Endodermal cell (in vitro differentiated cells): ENCODE measurements at regions not wholly inside any gene's neighbourhood (a gene's known extent, or its start where the extent isn't known, plus 50 kb on each side); places are given as distances from the start of the nearest gene placed in this dataset.

Source experiments
- DNase-seq: peaks from one replicate; pipeline ENCODE4 v3.0.0-alpha.2; 2017
- H3K27ac ChIP-seq: 2 replicates; pipeline ENCODE4 v1.5.1; 2013; ENCODE audit warnings: mild to moderate bottlenecking, low read depth, low read length, moderate library complexity
- H3K27me3 ChIP-seq: 2 replicates; pipeline ENCODE4 v1.6.1; 2013; ENCODE audit warnings: mild to moderate bottlenecking, low read length, moderate library complexity; ENCODE audit not compliant: insufficient read depth, control insufficient read depth, poor library complexity, severe bottlenecking
- H3K36me3 ChIP-seq: 2 replicates; pipeline ENCODE4 v1.7.0; 2013; ENCODE audit warnings: mild to moderate bottlenecking, low read length, moderate library complexity; ENCODE audit not compliant: control insufficient read depth, insufficient read depth
- H3K4me1 ChIP-seq: one replicate; pipeline ENCODE4 v1.7.0; 2013; ENCODE audit warnings: low read length; ENCODE audit not compliant: control insufficient read depth, insufficient read depth
- H3K4me3 ChIP-seq: 2 replicates; pipeline ENCODE4 v1.5.1; 2013; ENCODE audit warnings: mild to moderate bottlenecking, low read length, moderate library complexity
- H3K9ac ChIP-seq: 2 replicates; pipeline ENCODE4 v1.6.1; 2013; ENCODE audit warnings: mild to moderate bottlenecking, low read length, moderate library complexity; ENCODE audit not compliant: poor library complexity, severe bottlenecking; ENCODE audit errors: extremely low read depth
- H3K9me3 ChIP-seq: 2 replicates; pipeline ENCODE4 v1.6.1; 2013; ENCODE audit warnings: mild to moderate bottlenecking, low read length, moderate library complexity; ENCODE audit not compliant: control insufficient read depth
- H3K27ac Mint-ChIP-seq: 2 replicates; pipeline ENCODE4 v1.8.0; 2020; ENCODE audit warnings: mixed read lengths
- H3K27me3 Mint-ChIP-seq: 2 replicates; pipeline ENCODE4 v1.8.0; 2021; ENCODE audit warnings: mild to moderate bottlenecking, mixed read lengths; ENCODE audit not compliant: insufficient read depth
- H3K36me3 Mint-ChIP-seq: 2 replicates; pipeline ENCODE4 v1.8.0; 2020; ENCODE audit warnings: low read depth, mixed read lengths
- H3K4me1 Mint-ChIP-seq: 2 replicates; pipeline ENCODE4 v1.8.0; 2020; ENCODE audit warnings: mixed read lengths
- H3K4me3 Mint-ChIP-seq: 2 replicates; pipeline ENCODE4 v1.8.0; 2020; ENCODE audit warnings: mild to moderate bottlenecking, moderate library complexity, mixed read lengths
- H3K9me3 Mint-ChIP-seq: 2 replicates; pipeline ENCODE4 v1.8.0; 2020; ENCODE audit warnings: mild to moderate bottlenecking, mixed read lengths
- WGBS, 2 experiments: methylation state at CpG; one replicate each; pipeline versions ENCODE4 v1.1.5 to v1.1.7; 2013; ENCODE audit warnings: missing lambda C conversion rate in 2 of 2, mixed read lengths in 1 of 2; ENCODE audit not compliant: insufficient coverage in 1 of 2, insufficient read length in 1 of 2; 5-methylcytosine and 5-hydroxymethylcytosine counted together
- TF ChIP-seq, protein P1 (sequence below): fragments of 200-600 bp; sonication (generic); conservative IDR thresholded peaks from 2 replicates; pipeline ENCODE4 v1.5.0; 2021; ENCODE audit warnings: antibody characterized with exemption, mild to moderate bottlenecking

DNA sequence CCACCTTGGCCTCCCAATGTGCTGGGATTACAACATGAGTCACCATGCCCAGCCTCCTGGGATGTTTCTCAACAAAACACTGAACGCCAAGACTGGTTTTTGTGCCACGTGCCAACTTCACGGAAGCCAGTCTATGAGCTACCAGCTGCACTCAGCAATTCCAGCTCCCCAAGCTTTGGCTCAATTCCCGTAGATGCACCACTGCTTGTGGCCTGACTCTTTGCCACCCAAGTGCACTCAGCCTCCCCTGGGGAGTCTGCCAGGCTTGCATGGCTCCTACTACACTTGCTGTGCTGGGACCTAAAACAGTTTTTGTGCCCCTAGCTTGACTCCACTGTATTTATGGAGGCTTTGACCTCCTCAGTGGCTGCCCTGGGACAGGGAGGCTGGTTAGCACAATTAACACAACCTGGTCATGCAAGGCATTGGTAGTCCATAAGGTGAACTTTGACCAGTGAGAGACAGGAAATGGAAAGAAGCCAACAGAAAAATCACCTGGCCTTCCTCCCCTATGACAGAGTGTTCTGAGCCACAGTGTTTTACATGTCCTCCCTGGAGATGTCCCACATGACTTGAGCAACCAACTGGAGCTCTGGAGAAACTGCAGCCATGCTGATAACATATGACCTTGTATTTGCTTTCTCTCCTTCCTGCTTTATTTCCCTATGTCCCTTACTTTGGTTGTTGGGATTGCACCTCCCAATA is 1173.1 kb downstream of the UQCRFS1 start:
- peaks cover 7% of the 10 kb centered on the region for H3K9me3 Mint-ChIP-seq
- Histone ChIP-seq H3K36me3 (no peaks in the 10 kb centered on the region), H3K4me1 (peaks cover 5% of the 10 kb centered on the region), H3K27ac (no peak overlapping the region), H3K9ac (no peak overlapping the region), H3K27me3 (no peaks in the 10 kb centered on the region), H3K9me3 (peaks cover 16% of the 10 kb centered on the region), H3K4me3 (no peak overlapping the region)
- no peak overlapping the region for H3K4me3 Mint-ChIP-seq
- H3K36me3 Mint-ChIP-seq: no peaks in the 10 kb centered on the region
- peaks cover 14% of the 10 kb centered on the region for H3K4me1 Mint-ChIP-seq
- no peak for DNase-seq
- TF ChIP-seq, protein P1, sequence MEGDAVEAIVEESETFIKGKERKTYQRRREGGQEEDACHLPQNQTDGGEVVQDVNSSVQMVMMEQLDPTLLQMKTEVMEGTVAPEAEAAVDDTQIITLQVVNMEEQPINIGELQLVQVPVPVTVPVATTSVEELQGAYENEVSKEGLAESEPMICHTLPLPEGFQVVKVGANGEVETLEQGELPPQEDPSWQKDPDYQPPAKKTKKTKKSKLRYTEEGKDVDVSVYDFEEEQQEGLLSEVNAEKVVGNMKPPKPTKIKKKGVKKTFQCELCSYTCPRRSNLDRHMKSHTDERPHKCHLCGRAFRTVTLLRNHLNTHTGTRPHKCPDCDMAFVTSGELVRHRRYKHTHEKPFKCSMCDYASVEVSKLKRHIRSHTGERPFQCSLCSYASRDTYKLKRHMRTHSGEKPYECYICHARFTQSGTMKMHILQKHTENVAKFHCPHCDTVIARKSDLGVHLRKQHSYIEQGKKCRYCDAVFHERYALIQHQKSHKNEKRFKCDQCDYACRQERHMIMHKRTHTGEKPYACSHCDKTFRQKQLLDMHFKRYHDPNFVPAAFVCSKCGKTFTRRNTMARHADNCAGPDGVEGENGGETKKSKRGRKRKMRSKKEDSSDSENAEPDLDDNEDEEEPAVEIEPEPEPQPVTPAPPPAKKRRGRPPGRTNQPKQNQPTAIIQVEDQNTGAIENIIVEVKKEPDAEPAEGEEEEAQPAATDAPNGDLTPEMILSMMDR: no peak
- no peak overlapping the region for H3K27ac Mint-ChIP-seq
- 94 to 100% methylated on average over 3 to 4 of the region's 4 CpGs for WGBS, 2 experiments
- H3K27me3 Mint-ChIP-seq: peaks cover 5% of the 10 kb centered on the region

DNA sequence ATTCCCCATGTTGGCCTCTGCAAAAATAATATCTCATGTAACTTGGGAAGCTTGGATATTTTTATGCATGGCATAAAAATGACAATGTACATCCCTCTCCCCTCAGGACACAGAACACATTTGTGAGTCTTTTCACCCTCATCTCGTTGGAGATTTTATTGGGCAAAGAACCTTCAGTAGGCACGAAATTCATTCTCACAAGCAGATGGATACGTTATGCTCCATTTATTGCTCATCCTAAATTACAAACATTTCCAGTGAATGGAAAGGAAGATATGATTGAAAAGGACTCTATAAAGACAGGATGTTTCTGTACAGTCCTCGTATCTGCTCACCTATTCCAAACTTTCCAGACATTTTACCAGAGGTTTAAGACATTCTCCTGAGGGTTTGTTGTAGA is 1175.8 kb downstream of the UQCRFS1 start:
- Mint-ChIP-seq H3K4me1 (peaks cover 14% of the 10 kb centered on the region), H3K36me3 (no peaks in the 10 kb centered on the region), H3K4me3 (no peak overlapping the region), H3K27me3 (peaks cover 5% of the 10 kb centered on the region), H3K27ac (no peak overlapping the region), H3K9me3 (peaks cover 13% of the 10 kb centered on the region)
- H3K27me3 ChIP-seq: no peaks in the 10 kb centered on the region
- no peak overlapping the region for H3K9ac ChIP-seq
- H3K36me3 ChIP-seq: no peaks in the 10 kb centered on the region
- DNase-seq: no peak
- H3K4me1 ChIP-seq: peaks cover 5% of the 10 kb centered on the region
- peaks cover 13% of the 10 kb centered on the region for H3K9me3 ChIP-seq
- H3K4me3 ChIP-seq: no peak overlapping the region
- TF ChIP-seq, protein P1: no peak
- WGBS, 2 experiments: 79% methylated on average over 3 of the region's 4 CpGs; no CpG with 5 or more reads in 1 of the 2 experiments
- no peak overlapping the region for H3K27ac ChIP-seq

DNA sequence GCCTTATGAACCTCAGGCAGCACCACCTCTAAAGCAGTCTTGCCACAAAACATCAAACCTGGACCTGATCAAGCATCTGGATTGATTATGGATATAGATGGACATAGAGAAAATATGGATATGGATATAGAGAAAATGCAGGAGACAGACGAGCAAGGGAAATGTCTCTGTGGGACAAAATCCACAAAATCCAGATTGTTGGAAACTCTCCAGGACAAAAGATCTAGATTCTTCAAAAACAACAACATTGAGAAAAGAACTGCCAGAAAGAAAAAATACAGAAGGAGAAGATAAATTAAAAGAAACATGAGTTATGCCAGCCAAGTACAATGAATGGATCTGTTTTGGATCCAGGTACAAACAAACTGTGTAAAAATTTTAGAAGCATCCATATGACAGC is 1176.5 kb downstream of the UQCRFS1 start:
- WGBS, 2 experiments: 85% methylated on average over 1 of the region's 1 CpG; no CpG with 5 or more reads in 1 of the 2 experiments
- peaks cover 12% of the 10 kb centered on the region for H3K9me3 Mint-ChIP-seq
- H3K4me3 ChIP-seq: no peak overlapping the region
- no peaks in the 10 kb centered on the region for H3K36me3 Mint-ChIP-seq
- H3K4me1 ChIP-seq: peaks cover 5% of the 10 kb centered on the region
- no peak overlapping the region for H3K27ac ChIP-seq
- H3K4me1 Mint-ChIP-seq: peaks cover 14% of the 10 kb centered on the region
- TF ChIP-seq, protein P1: no peak
- H3K27me3 ChIP-seq: no peaks in the 10 kb centered on the region
- peaks cover 3% of the 10 kb centered on the region for H3K27me3 Mint-ChIP-seq
- no peak for DNase-seq
- no peak overlapping the region for H3K4me3 Mint-ChIP-seq
- no peaks in the 10 kb centered on the region for H3K36me3 ChIP-seq
- H3K9me3 ChIP-seq: peaks cover 13% of the 10 kb centered on the region
- no peak overlapping the region for H3K27ac Mint-ChIP-seq
- no peak overlapping the region for H3K9ac ChIP-seq
